ENCODE measurements at regions not wholly inside any gene's neighbourhood (a gene's known extent, or its start where the extent isn't known, plus 50 kb on each side); places are given as distances from the start of the nearest gene placed in this dataset.

GRCh38 chr2:65565681-65566080 lies 133.3 kb upstream of the SPRED2 start:
- DNase-seq (ENCODE audit: low spot score in 2 of 2) (no peak), FAIRE-seq (no peak)

- DNase-seq (ENCODE audit: low spot score in 2 of 2) (no peak), FAIRE-seq (no peak)
These were observed 131.9 kb upstream of the SPRED2 start for GRCh38 chr2:65564299-65564698.

- FAIRE-seq (no peak), DNase-seq (ENCODE audit: low spot score in 2 of 2) (no peak)
These were observed 130.5 kb upstream of the SPRED2 start for GRCh38 chr2:65562890-65563289.

- FAIRE-seq (no peak), DNase-seq (ENCODE audit: low spot score in 2 of 2) (no peak)
These were observed 126.3 kb upstream of the SPRED2 start for GRCh38 chr2:65558743-65559142.

GRCh38 chr2:65557616-65558573 lies 125.5 kb upstream of the SPRED2 start:
- no peak for DNase-seq (ENCODE audit: low spot score in 2 of 2)
- FAIRE-seq: no peak

- DNase-seq (ENCODE audit: low spot score in 2 of 2) (no peak), FAIRE-seq (no peak)
These were observed 122.6 kb upstream of the SPRED2 start for GRCh38 chr2:65554765-65555591.

GRCh38 chr2:65553504-65554074 lies 121.2 kb upstream of the SPRED2 start:
- FAIRE-seq (no peak), DNase-seq (ENCODE audit: low spot score in 2 of 2) (no peak)

GRCh38 chr2:65551528-65551927 lies 119.1 kb upstream of the SPRED2 start:
- FAIRE-seq (no peak), DNase-seq (ENCODE audit: low spot score in 2 of 2) (no peak)

- DNase-seq (ENCODE audit: low spot score in 2 of 2): no peak
- no peak for FAIRE-seq
These were observed 117.8 kb upstream of the SPRED2 start for GRCh38 chr2:65550246-65550645.

- DNase-seq (ENCODE audit: low spot score in 2 of 2): no peak
- no peak for FAIRE-seq
These were observed 117.2 kb upstream of the SPRED2 start for GRCh38 chr2:65549631-65550030.

GRCh38 chr2:65549257-65549627 lies 116.8 kb upstream of the SPRED2 start:
- FAIRE-seq (no peak), DNase-seq (ENCODE audit: low spot score in 2 of 2) (no peak)

GRCh38 chr2:65548576-65549256 lies 116.3 kb upstream of the SPRED2 start:
- no peak for DNase-seq (ENCODE audit: low spot score in 2 of 2)

GRCh38 chr2:65548064-65548463 lies 115.7 kb upstream of the SPRED2 start:
- no peak for FAIRE-seq
- no peak for DNase-seq (ENCODE audit: low spot score in 2 of 2)

More at GRCh38 chr2:65548576-65549256, 116.3 kb upstream of the SPRED2 start:
- no peak for FAIRE-seq

- FAIRE-seq: no peak
- no peak for DNase-seq (ENCODE audit: low spot score in 2 of 2)
These were observed 113.7 kb upstream of the SPRED2 start for GRCh38 chr2:65545837-65546805.

GRCh38 chr2:65541773-65542172 lies 109.4 kb upstream of the SPRED2 start:
- FAIRE-seq (no peak), DNase-seq (ENCODE audit: low spot score in 2 of 2) (no peak)

- FAIRE-seq: no peak
- no peak for DNase-seq (ENCODE audit: low spot score in 2 of 2)
These were observed 107.2 kb upstream of the SPRED2 start for GRCh38 chr2:65539633-65540032.

GRCh38 chr2:65537651-65538385 lies 105.4 kb upstream of the SPRED2 start:
- no peak for FAIRE-seq
- DNase-seq (ENCODE audit: low spot score in 2 of 2): no peak

- no peak for FAIRE-seq
These were observed 104.2 kb upstream of the SPRED2 start for GRCh38 chr2:65536596-65536995.

GRCh38 chr2:65532937-65533336 lies 100.5 kb upstream of the SPRED2 start:
- DNase-seq (ENCODE audit: low spot score in 2 of 2) (no peak), FAIRE-seq (no peak)

More at GRCh38 chr2:65536596-65536995, 104.2 kb upstream of the SPRED2 start:
- no peak for DNase-seq (ENCODE audit: low spot score in 2 of 2)
